Neural crest cell (in vitro differentiated cells): ENCODE measurements at regions not wholly inside any gene's neighbourhood (a gene's known extent, or its start where the extent isn't known, plus 50 kb on each side); places are given as distances from the start of the nearest gene placed in this dataset.

Experiments used
- DNase-seq: peaks from one replicate; pipeline ENCODE4 v3.0.0; 2021; ENCODE audit warnings: low read depth, mixed read lengths, low spot score
- H3K27ac Mint-ChIP-seq: one replicate; pipeline ENCODE4 v1.8.0; 2021; ENCODE audit warnings: mild to moderate bottlenecking, mixed read lengths; ENCODE audit not compliant: unreplicated experiment
- H3K27me3 Mint-ChIP-seq: 2 replicates; pipeline ENCODE4 v1.8.0; 2021; ENCODE audit warnings: low read depth, mild to moderate bottlenecking, mixed read lengths
- H3K36me3 Mint-ChIP-seq: 2 replicates; pipeline ENCODE4 v1.8.0; 2021; ENCODE audit warnings: low read depth, mild to moderate bottlenecking, mixed read lengths
- H3K4me1 Mint-ChIP-seq: 2 replicates; pipeline ENCODE4 v1.8.0; 2021; ENCODE audit warnings: mixed read lengths
- H3K4me3 Mint-ChIP-seq: one replicate; pipeline ENCODE4 v1.8.0; 2021; ENCODE audit warnings: mild to moderate bottlenecking, mixed read lengths
- H3K9me3 Mint-ChIP-seq: 2 replicates; pipeline ENCODE4 v1.8.0; 2021; ENCODE audit warnings: mixed read lengths
- TF ChIP-seq, protein P1 (sequence below): fragments of 200-600 bp; sonication (generic); conservative IDR thresholded peaks from 2 replicates; pipeline ENCODE4 v1.5.0; 2021; ENCODE audit warnings: antibody characterized with exemption, mild to moderate bottlenecking

- no peak for DNase-seq
- Mint-ChIP-seq H3K9me3 (peaks cover 6% of the 10 kb centered on the region), H3K36me3 (peaks cover 4% of the 10 kb centered on the region), H3K27me3 (no peaks in the 10 kb centered on the region), H3K27ac (no peak overlapping the region), H3K4me3 (no peak overlapping the region), H3K4me1 (peaks cover 8% of the 10 kb centered on the region)
- TF ChIP-seq, protein P1, sequence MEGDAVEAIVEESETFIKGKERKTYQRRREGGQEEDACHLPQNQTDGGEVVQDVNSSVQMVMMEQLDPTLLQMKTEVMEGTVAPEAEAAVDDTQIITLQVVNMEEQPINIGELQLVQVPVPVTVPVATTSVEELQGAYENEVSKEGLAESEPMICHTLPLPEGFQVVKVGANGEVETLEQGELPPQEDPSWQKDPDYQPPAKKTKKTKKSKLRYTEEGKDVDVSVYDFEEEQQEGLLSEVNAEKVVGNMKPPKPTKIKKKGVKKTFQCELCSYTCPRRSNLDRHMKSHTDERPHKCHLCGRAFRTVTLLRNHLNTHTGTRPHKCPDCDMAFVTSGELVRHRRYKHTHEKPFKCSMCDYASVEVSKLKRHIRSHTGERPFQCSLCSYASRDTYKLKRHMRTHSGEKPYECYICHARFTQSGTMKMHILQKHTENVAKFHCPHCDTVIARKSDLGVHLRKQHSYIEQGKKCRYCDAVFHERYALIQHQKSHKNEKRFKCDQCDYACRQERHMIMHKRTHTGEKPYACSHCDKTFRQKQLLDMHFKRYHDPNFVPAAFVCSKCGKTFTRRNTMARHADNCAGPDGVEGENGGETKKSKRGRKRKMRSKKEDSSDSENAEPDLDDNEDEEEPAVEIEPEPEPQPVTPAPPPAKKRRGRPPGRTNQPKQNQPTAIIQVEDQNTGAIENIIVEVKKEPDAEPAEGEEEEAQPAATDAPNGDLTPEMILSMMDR: no peak
Observed at GRCh38 chr1:56295949-56296929, 283.1 kb downstream of the PLPP3 start.

DNA sequence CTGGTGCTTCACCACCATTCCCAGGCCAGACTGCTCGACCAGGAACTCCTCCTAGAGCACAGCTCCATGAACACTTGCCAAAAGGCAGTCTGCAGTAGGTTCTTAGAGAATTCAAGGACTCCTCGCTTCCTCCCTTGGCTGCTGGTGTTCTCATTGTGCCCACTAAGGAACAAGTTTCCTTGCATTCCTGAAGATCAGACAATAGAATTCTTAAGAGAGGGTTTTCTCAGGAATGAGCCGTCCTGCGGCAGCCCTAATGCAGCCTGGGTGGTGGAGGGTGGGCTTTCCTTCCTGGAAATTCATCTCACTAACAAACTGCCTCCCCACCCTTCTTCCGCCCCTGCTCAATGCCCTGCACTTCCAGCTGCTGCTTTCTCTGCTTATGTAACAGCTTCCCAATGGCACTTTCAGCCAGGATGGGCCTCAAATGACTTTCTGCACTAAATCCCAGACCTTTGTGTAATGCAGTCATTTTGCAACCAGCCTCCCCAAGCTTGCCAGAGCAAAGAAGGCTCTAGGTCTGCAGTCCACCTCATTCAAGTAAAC, 287.9 kb downstream of the PLPP3 start:
- TF ChIP-seq, protein P1: no peak
- Mint-ChIP-seq H3K9me3 (peaks cover 10% of the 10 kb centered on the region), H3K4me3 (no peak overlapping the region), H3K27me3 (no peaks in the 10 kb centered on the region), H3K36me3 (peaks cover 4% of the 10 kb centered on the region), H3K27ac (no peak overlapping the region), H3K4me1 (peaks cover 33% of the 10 kb centered on the region)
- no peak for DNase-seq

DNA sequence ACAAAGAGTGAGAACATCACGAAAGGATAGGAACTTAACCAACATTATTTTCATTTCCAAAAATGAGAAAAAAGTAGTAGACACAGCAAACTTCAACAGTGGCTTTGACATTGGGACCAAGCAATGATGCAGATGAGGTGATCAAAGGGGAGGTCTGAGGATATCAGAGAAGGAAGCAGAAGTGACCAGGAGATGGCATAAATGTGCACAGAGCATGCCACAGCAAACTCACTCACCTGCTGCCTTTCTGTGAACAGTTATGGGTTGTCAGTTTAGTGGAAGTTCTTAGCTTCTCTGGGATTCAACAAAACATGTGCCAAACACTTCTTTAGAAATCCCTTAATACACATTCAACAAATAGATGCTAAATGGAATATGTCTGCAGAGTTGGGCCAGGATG, 290.1 kb downstream of the PLPP3 start:
- H3K4me3 Mint-ChIP-seq: no peak overlapping the region
- TF ChIP-seq, protein P1: no peak
- H3K27me3 Mint-ChIP-seq: no peaks in the 10 kb centered on the region
- peaks cover 2% of the 10 kb centered on the region for H3K36me3 Mint-ChIP-seq
- no peak for DNase-seq
- peaks cover 42% of the 10 kb centered on the region for H3K4me1 Mint-ChIP-seq
- H3K27ac Mint-ChIP-seq: no peak overlapping the region
- H3K9me3 Mint-ChIP-seq: peaks cover 8% of the 10 kb centered on the region

DNA sequence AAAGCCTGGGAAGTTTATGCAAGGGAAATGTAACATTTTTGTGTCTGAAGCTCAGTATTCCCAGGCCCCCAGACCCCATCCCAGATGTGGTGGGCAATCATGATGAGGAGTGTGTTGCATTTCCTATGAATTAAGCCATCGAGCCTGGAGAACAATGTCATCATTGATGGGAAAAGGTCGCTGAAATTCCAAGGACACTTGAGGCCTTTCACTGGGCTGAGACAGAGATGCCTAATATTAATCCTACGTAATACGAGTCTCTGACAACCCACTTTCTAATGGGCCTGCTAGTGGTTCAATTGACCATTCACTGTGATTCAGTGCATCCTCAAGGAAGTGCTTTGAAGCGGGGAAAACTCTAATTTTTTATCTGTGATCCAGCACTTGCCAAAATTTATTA, 291.6 kb downstream of the PLPP3 start:
- Mint-ChIP-seq H3K36me3 (no peaks in the 10 kb centered on the region), H3K27ac (peak overlapping the region; percentile 76), H3K9me3 (peaks cover 4% of the 10 kb centered on the region), H3K4me3 (no peak overlapping the region), H3K4me1 (peaks cover 42% of the 10 kb centered on the region), H3K27me3 (no peaks in the 10 kb centered on the region)
- DNase-seq: no peak
- TF ChIP-seq, protein P1: no peak

DNA sequence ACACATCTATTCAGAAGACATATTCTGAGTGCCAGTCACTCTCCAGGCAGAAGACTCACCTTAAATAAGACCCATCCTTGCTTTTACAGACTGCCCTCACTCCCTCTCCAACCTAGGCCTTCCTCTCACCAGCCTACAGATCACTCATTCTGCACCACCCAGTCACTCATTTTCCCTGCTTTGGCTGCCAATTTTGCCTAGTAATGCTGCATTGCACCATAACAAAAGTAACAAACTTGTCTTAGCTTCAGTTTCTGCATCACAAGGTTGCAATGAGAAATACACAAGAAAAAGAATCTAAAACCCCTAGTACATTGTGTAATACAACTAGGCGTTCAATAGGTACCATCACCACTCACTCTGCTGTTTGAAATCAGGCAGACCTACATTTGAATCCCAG, 292.4 kb downstream of the PLPP3 start:
- H3K4me3 Mint-ChIP-seq: no peak overlapping the region
- H3K9me3 Mint-ChIP-seq: peaks cover 4% of the 10 kb centered on the region
- TF ChIP-seq, protein P1: no peak
- no peaks in the 10 kb centered on the region for H3K36me3 Mint-ChIP-seq
- no peak overlapping the region for H3K27ac Mint-ChIP-seq
- H3K27me3 Mint-ChIP-seq: no peaks in the 10 kb centered on the region
- peaks cover 40% of the 10 kb centered on the region for H3K4me1 Mint-ChIP-seq
- DNase-seq: no peak
